ENCODE measurements at regions not wholly inside any gene's neighbourhood (a gene's known extent, or its start where the extent isn't known, plus 50 kb on each side); places are given as distances from the start of the nearest gene placed in this dataset.

DNA sequence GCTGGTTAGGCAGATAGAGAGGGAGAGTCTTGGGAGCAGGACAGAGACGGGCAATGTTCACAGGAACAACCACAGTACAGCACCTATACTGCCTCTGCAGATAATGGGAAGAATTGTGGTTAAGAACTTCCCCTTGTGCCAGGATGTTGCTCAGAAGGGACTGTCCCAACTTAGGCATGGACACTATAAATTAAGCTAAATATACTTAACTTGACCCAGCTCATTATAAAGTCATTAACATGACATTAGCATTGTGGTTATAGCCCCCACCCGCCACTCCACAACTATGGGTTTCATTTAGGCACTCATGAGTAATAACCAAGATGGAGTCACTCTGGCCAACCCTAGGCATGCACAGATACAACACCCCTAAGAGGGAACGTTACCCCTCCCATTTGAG, 310.9 kb upstream of the NRG3 start:
- DNase-seq (no peak), ATAC-seq (ENCODE audit: insufficient read depth, low read depth) (no peak)
- Histone ChIP-seq H3K4me1 (ENCODE audit: insufficient read depth, low read length) (no peaks in the 10 kb centered on the region), H3K9me3 (ENCODE audit: insufficient read depth, low read length, severe bottlenecking) (no peaks in the 10 kb centered on the region), H3K36me3 (ENCODE audit: insufficient read depth, low read length) (no peaks in the 10 kb centered on the region), H3K79me2 (ENCODE audit: insufficient read depth, low read length) (no peaks in the 10 kb centered on the region), H3K4me3 (ENCODE audit: low read depth in 1 of 2, low read length in 2 of 2) (no peak overlapping the region), H3K27me3 (ENCODE audit: insufficient read depth, low read length, poor library complexity) (no peaks in the 10 kb centered on the region), H3K27ac (ENCODE audit: low read length) (no peak overlapping the region), H3K4me2 (ENCODE audit: insufficient read depth, low read length) (no peak overlapping the region), H4K20me1 (ENCODE audit: insufficient read depth, low read length) (no peaks in the 10 kb centered on the region), H3K9ac (ENCODE audit: low read depth, low read length) (no peak overlapping the region), H2AFZ (ENCODE audit: low read depth, low read length) (no peak overlapping the region)
- TF ChIP-seq EZH2 (IDR thresholded peaks at IDR 0.05; ENCODE audit: borderline replicate concordance, low read depth, low read length, severe bottlenecking): no peak
- no peak for TF ChIP-seq CTCF (IDR thresholded peaks at IDR 0.05; ENCODE audit: borderline replicate concordance, extremely low read depth, low read length, poor library complexity, severe bottlenecking)

GRCh38 chr10:81569488-81569887, 305.5 kb upstream of the NRG3 start:
- Histone ChIP-seq H3K27me3 (ENCODE audit: insufficient read depth, low read length, poor library complexity) (no peaks in the 10 kb centered on the region), H3K9ac (ENCODE audit: low read depth, low read length) (no peak overlapping the region), H3K4me3 (ENCODE audit: low read depth in 1 of 2, low read length in 2 of 2) (no peak overlapping the region), H2AFZ (ENCODE audit: low read depth, low read length) (no peak overlapping the region), H3K9me3 (ENCODE audit: insufficient read depth, low read length, severe bottlenecking) (no peaks in the 10 kb centered on the region), H4K20me1 (ENCODE audit: insufficient read depth, low read length) (no peaks in the 10 kb centered on the region), H3K36me3 (ENCODE audit: insufficient read depth, low read length) (no peaks in the 10 kb centered on the region), H3K27ac (ENCODE audit: low read length) (no peak overlapping the region), H3K79me2 (ENCODE audit: insufficient read depth, low read length) (no peaks in the 10 kb centered on the region), H3K4me2 (ENCODE audit: insufficient read depth, low read length) (no peak overlapping the region), H3K4me1 (ENCODE audit: insufficient read depth, low read length) (no peaks in the 10 kb centered on the region)
- ATAC-seq (ENCODE audit: insufficient read depth, low read depth) (no peak), DNase-seq (no peak)
- no peak for TF ChIP-seq CTCF (IDR thresholded peaks at IDR 0.05; ENCODE audit: borderline replicate concordance, extremely low read depth, low read length, poor library complexity, severe bottlenecking)
- TF ChIP-seq EZH2 (IDR thresholded peaks at IDR 0.05; ENCODE audit: borderline replicate concordance, low read depth, low read length, severe bottlenecking): no peak

- Histone ChIP-seq H3K27me3 (ENCODE audit: insufficient read depth, low read length, poor library complexity) (no peaks in the 10 kb centered on the region), H3K4me3 (ENCODE audit: low read depth in 1 of 2, low read length in 2 of 2) (no peak overlapping the region), H3K4me2 (ENCODE audit: insufficient read depth, low read length) (no peak overlapping the region), H4K20me1 (ENCODE audit: insufficient read depth, low read length) (no peaks in the 10 kb centered on the region), H2AFZ (ENCODE audit: low read depth, low read length) (no peak overlapping the region), H3K36me3 (ENCODE audit: insufficient read depth, low read length) (no peaks in the 10 kb centered on the region), H3K9ac (ENCODE audit: low read depth, low read length) (no peak overlapping the region), H3K4me1 (ENCODE audit: insufficient read depth, low read length) (no peaks in the 10 kb centered on the region), H3K9me3 (ENCODE audit: insufficient read depth, low read length, severe bottlenecking) (no peaks in the 10 kb centered on the region), H3K79me2 (ENCODE audit: insufficient read depth, low read length) (no peaks in the 10 kb centered on the region), H3K27ac (ENCODE audit: low read length) (no peak overlapping the region)
- DNase-seq: no peak
- TF ChIP-seq EZH2 (IDR thresholded peaks at IDR 0.05; ENCODE audit: borderline replicate concordance, low read depth, low read length, severe bottlenecking): no peak
- TF ChIP-seq CTCF (IDR thresholded peaks at IDR 0.05; ENCODE audit: borderline replicate concordance, extremely low read depth, low read length, poor library complexity, severe bottlenecking): no peak
- ATAC-seq (ENCODE audit: insufficient read depth, low read depth): no peak
These were observed 304.6 kb upstream of the NRG3 start for GRCh38 chr10:81570349-81570748.
